Thyroid gland (tissue), 4 donors: ENCODE measurements at regions not wholly inside any gene's neighbourhood (a gene's known extent, or its start where the extent isn't known, plus 50 kb on each side); places are given as distances from the start of the nearest gene placed in this dataset.

ENCODE experiments used
- DNase-seq, 2 donors: peaks; one replicate each; pipeline ENCODE4 v3.0.0-alpha.2; 2019
- H3K27ac ChIP-seq, 3 donors: fragments of 200-600 bp; sonication (generic); 1 replicate in 2 of 3; 2 replicates in 1 of 3; pipeline ENCODE4 v1.5.1; 2016 to 2019; ENCODE audit warnings: mild to moderate bottlenecking in 1 of 3, moderate library complexity in 1 of 3
- H3K27me3 ChIP-seq: fragments of 200-600 bp; sonication (generic); one replicate; pipeline ENCODE4 v1.5.1; 2019
- H3K36me3 ChIP-seq, 2 donors: fragments of 200-600 bp; sonication (generic); one replicate each; pipeline ENCODE4 v1.5.1; 2016 to 2019
- H3K4me1 ChIP-seq, 2 donors: fragments of 200-600 bp; sonication (generic); one replicate each; pipeline ENCODE4 v1.5.1; 2017 to 2019
- H3K4me3 ChIP-seq, 3 donors: fragments of 200-600 bp; sonication (generic); replicated peaks in 1 of 3; 1 replicate in 2 of 3; 2 replicates in 1 of 3; pipeline ENCODE4 v1.5.1; 2016; ENCODE audit warnings: mild to moderate bottlenecking in 1 of 3
- H3K9me3 ChIP-seq: fragments of 200-600 bp; sonication (generic); one replicate; pipeline ENCODE4 v1.5.1; 2017
- CTCF ChIP-seq, 6 experiments: fragments of 200-600 bp in 3 of 6; fragments of 450-650 bp in 3 of 6; sonication (generic) in 3 of 6; IDR thresholded peaks; one replicate each; pipeline ENCODE4 v1.5.1; 2016 to 2019; ENCODE audit warnings: antibody characterized with exemption in 6 of 6, mild to moderate bottlenecking in 2 of 6, inconsistent platforms in 1 of 6, moderate library complexity in 1 of 6
- POLR2A ChIP-seq, 2 donors: fragments of 450-650 bp; IDR thresholded peaks; one replicate each; pipeline ENCODE4 v1.6.1; 2017; ENCODE audit warnings: antibody characterized with exemption in 2 of 2, mild to moderate bottlenecking in 2 of 2, moderate library complexity in 1 of 2
- WGBS, 2 donors: methylation state at CpG; one replicate each; pipeline ENCODE4 v1.1.5; 2017; 5-methylcytosine and 5-hydroxymethylcytosine counted together
- intact Hi-C: fragments of 100-400 bp; cut with DNase I; formaldehyde crosslinking; loops from one replicate; pipeline ENCODE4 v1.15.1; 2023

GRCh38 chr6:113147544-113147943 lies 709.6 kb upstream of the MARCKS start:
- no peak for TF ChIP-seq POLR2A (IDR thresholded peaks at IDR 0.05)
- TF ChIP-seq CTCF (IDR thresholded peaks at IDR 0.05), result no peak
- H3K4me1 ChIP-seq, result no peaks in the 10 kb centered on the region
- intact Hi-C loops, result no loop called here
- whole genome bisulfite sequencing, 2 donors, result 92 to 98% methylated on average over 2 of the region's 2 CpGs
- no peak overlapping the region for H3K27ac ChIP-seq
- no peak for DNase-seq
- no peaks in the 10 kb centered on the region for H3K9me3 ChIP-seq
- no peaks in the 10 kb centered on the region for H3K27me3 ChIP-seq
- no peak overlapping the region for H3K4me3 ChIP-seq
- no peaks in the 10 kb centered on the region for H3K36me3 ChIP-seq

GRCh38 chr6:113148566-113148965 lies 708.6 kb upstream of the MARCKS start:
- no peak for TF ChIP-seq CTCF (IDR thresholded peaks at IDR 0.05)
- no peak for TF ChIP-seq POLR2A (IDR thresholded peaks at IDR 0.05)
- no peak overlapping the region for H3K4me3 ChIP-seq
- H3K27me3 ChIP-seq, result no peaks in the 10 kb centered on the region
- no peaks in the 10 kb centered on the region for H3K36me3 ChIP-seq
- H3K9me3 ChIP-seq, result no peaks in the 10 kb centered on the region
- intact Hi-C loops, result no loop called here
- no peaks in the 10 kb centered on the region for H3K4me1 ChIP-seq
- no peak overlapping the region for H3K27ac ChIP-seq
- DNase-seq, result no peak

- intact Hi-C loops, result no loop called here
- H3K4me3 ChIP-seq, result no peak overlapping the region
- H3K4me1 ChIP-seq, result no peaks in the 10 kb centered on the region
- 93 to 98% methylated on average over 1 of the region's 1 CpG for WGBS, 2 donors
- H3K27me3 ChIP-seq, result no peaks in the 10 kb centered on the region
- no peak for DNase-seq
- TF ChIP-seq POLR2A (IDR thresholded peaks at IDR 0.05), result no peak
- no peak for TF ChIP-seq CTCF (IDR thresholded peaks at IDR 0.05)
- no peaks in the 10 kb centered on the region for H3K36me3 ChIP-seq
- no peak overlapping the region for H3K27ac ChIP-seq
- H3K9me3 ChIP-seq, result no peaks in the 10 kb centered on the region
Observed at GRCh38 chr6:113149511-113149910, 707.6 kb upstream of the MARCKS start.

- intact Hi-C loops, result no loop called here
- Histone ChIP-seq H3K4me1 (no peaks in the 10 kb centered on the region), H3K36me3 (no peaks in the 10 kb centered on the region), H3K27me3 (no peaks in the 10 kb centered on the region), H3K27ac (no peak overlapping the region), H3K9me3 (no peaks in the 10 kb centered on the region), H3K4me3 (no peak overlapping the region)
- WGBS, 2 donors, result 79 to 81% methylated on average over 5 of the region's 5 CpGs
- no peak for DNase-seq
- TF ChIP-seq POLR2A (IDR thresholded peaks at IDR 0.05) (no peak), CTCF (IDR thresholded peaks at IDR 0.05) (no peak)
Observed at GRCh38 chr6:113160306-113161017, 696.7 kb upstream of the MARCKS start.

- intact Hi-C loops, result no loop called here
- Histone ChIP-seq H3K9me3 (no peaks in the 10 kb centered on the region), H3K27ac (no peak overlapping the region), H3K4me3 (no peak overlapping the region), H3K4me1 (no peaks in the 10 kb centered on the region), H3K36me3 (no peaks in the 10 kb centered on the region), H3K27me3 (no peaks in the 10 kb centered on the region)
- DNase-seq, result no peak
- 90 to 97% methylated on average over 1 of the region's 1 CpG for WGBS, 2 donors
- no peak for TF ChIP-seq CTCF (IDR thresholded peaks at IDR 0.05)
- no peak for TF ChIP-seq POLR2A (IDR thresholded peaks at IDR 0.05)
Observed at GRCh38 chr6:113161018-113161315, 696.2 kb upstream of the MARCKS start.
